Stomach (tissue), 4 donors: ENCODE measurements at regions not wholly inside any gene's neighbourhood (a gene's known extent, or its start where the extent isn't known, plus 50 kb on each side); places are given as distances from the start of the nearest gene placed in this dataset.

Experiments used
- POLR2A ChIP-seq, 4 donors: fragments of 450-650 bp; IDR thresholded peaks; one replicate each; pipeline ENCODE4 v1.6.1; 2016; ENCODE audit warnings: antibody characterized with exemption in 4 of 4, control low read depth in 2 of 4, mild to moderate bottlenecking in 1 of 4, moderate library complexity in 1 of 4
- TF ChIP-seq, protein P1 (sequence below), 7 experiments: fragments of 450-650 bp in 4 of 7; fragments of 200-600 bp in 3 of 7; sonication (generic) in 3 of 7; IDR thresholded peaks; one replicate each; pipeline ENCODE4 v1.5.1; 2016 to 2019; ENCODE audit warnings: antibody characterized with exemption in 7 of 7, control low read depth in 2 of 7, mild to moderate bottlenecking in 1 of 7

DNA sequence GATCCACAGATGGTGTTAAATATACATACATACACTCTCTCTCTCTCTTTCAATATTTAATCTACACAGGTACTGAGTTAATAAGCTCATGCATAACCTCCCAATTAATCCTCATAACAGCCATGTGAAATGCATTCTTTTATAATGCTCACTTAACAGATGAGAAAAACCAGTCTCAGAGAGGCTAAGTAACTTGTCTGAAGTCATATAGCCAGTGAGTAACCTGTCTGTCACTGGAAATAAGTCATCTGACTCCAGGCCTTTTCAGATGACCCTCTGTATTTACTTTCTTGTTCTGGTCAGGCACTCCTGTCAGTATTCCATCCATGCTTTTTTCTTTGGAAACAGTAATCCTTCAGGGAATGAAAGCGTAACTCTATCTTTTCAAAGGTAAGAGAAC, 594.0 kb upstream of the TENM4 start:
- TF ChIP-seq POLR2A (IDR thresholded peaks at IDR 0.05): no peak
- TF ChIP-seq, protein P1, sequence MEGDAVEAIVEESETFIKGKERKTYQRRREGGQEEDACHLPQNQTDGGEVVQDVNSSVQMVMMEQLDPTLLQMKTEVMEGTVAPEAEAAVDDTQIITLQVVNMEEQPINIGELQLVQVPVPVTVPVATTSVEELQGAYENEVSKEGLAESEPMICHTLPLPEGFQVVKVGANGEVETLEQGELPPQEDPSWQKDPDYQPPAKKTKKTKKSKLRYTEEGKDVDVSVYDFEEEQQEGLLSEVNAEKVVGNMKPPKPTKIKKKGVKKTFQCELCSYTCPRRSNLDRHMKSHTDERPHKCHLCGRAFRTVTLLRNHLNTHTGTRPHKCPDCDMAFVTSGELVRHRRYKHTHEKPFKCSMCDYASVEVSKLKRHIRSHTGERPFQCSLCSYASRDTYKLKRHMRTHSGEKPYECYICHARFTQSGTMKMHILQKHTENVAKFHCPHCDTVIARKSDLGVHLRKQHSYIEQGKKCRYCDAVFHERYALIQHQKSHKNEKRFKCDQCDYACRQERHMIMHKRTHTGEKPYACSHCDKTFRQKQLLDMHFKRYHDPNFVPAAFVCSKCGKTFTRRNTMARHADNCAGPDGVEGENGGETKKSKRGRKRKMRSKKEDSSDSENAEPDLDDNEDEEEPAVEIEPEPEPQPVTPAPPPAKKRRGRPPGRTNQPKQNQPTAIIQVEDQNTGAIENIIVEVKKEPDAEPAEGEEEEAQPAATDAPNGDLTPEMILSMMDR (IDR thresholded peaks at IDR 0.05): no peak
